ENCODE measurements at regions not wholly inside any gene's neighbourhood (a gene's known extent, or its start where the extent isn't known, plus 50 kb on each side); places are given as distances from the start of the nearest gene placed in this dataset.
A peak's percentile ranks its signal among the peaks of the same experiment; 100 is the strongest.

DNA sequence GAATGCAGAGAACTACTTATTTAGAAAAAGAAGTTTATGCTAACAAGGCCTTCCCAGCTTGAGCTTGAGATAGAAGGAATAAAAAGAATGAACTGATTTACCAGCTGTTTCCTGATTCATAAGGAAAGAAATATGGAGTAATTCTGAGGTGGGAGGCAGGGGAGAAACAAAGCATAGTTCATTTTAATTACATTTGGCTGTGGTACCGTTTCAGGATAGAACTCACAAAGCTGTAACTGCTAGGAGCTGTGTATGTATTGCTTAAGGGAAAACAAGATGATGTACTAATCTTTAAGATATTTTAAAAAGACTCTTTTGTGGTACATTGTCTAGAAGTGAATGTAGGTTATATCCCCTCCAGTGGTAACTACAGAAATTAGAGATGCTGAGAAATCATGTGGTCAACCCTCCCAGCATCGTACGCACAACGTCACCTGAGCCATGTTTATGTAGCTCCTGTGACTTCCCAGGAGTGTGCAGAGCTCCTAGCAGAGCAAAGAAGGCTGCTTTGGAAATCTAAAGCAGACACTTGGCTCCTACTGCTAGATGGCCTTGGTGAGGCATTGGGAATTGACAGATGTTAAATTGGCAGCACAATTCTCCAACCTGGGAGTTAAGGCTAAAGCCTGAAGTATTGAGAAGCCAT, 208.3 kb upstream of the VLDLR start:
- H3K4me3 ChIP-seq (ENCODE audit: control insufficient read depth, low read depth, low read length): no peak overlapping the region
- TF ChIP-seq, protein P1, sequence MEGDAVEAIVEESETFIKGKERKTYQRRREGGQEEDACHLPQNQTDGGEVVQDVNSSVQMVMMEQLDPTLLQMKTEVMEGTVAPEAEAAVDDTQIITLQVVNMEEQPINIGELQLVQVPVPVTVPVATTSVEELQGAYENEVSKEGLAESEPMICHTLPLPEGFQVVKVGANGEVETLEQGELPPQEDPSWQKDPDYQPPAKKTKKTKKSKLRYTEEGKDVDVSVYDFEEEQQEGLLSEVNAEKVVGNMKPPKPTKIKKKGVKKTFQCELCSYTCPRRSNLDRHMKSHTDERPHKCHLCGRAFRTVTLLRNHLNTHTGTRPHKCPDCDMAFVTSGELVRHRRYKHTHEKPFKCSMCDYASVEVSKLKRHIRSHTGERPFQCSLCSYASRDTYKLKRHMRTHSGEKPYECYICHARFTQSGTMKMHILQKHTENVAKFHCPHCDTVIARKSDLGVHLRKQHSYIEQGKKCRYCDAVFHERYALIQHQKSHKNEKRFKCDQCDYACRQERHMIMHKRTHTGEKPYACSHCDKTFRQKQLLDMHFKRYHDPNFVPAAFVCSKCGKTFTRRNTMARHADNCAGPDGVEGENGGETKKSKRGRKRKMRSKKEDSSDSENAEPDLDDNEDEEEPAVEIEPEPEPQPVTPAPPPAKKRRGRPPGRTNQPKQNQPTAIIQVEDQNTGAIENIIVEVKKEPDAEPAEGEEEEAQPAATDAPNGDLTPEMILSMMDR (conservative IDR thresholded peaks at IDR 0.05; ENCODE audit: control insufficient read depth, insufficient read depth, low read depth, low read length): no peak
- DNase-seq (ENCODE audit: low read depth): no peak

DNA sequence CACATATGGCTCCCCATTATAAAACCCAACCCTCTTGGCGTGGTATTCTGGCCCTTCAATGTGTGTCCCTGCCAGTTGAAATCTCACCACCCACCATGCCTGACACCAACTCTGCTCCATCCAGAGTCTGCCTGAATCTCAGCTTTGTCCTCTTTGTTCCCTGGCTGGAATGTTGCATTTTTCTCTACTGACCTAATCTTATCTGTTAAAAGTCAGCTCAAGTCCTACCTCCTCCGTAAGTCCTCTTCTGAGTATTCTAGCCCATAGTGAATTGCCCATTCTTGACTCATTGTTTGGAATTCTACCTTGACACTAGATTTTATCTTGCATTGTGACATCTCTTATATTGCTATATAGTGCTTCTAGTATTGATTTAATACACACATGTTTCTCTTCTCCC, 207.1 kb upstream of the VLDLR start:
- no peak for DNase-seq (ENCODE audit: low read depth)
- TF ChIP-seq, protein P1 (conservative IDR thresholded peaks at IDR 0.05; ENCODE audit: control insufficient read depth, insufficient read depth, low read depth, low read length): no peak
- no peak overlapping the region for H3K4me3 ChIP-seq (ENCODE audit: control insufficient read depth, low read depth, low read length)

DNA sequence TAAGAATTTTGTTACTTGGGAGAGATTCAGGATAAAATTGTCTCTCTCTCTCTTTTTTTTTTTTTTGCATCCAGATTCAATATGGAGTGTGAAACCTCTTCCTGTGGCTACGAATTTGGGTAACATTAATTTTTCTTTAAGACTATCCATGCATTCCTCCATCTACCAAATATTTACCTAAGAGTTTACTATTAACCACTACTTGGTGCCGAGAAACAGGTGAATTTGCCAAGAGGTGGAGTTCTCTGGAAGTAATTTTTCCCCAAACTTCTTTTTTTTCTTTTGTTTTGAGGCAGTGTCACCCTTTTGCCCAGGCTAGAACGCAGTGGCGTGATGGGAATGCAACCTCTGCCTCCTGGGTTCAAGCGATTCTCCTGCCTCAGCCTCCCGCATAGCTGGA, 206.3 kb upstream of the VLDLR start:
- DNase-seq (ENCODE audit: low read depth): no peak
- H3K4me3 ChIP-seq (ENCODE audit: control insufficient read depth, low read depth, low read length): no peak overlapping the region
- TF ChIP-seq, protein P1 (conservative IDR thresholded peaks at IDR 0.05; ENCODE audit: control insufficient read depth, insufficient read depth, low read depth, low read length): no peak

DNA sequence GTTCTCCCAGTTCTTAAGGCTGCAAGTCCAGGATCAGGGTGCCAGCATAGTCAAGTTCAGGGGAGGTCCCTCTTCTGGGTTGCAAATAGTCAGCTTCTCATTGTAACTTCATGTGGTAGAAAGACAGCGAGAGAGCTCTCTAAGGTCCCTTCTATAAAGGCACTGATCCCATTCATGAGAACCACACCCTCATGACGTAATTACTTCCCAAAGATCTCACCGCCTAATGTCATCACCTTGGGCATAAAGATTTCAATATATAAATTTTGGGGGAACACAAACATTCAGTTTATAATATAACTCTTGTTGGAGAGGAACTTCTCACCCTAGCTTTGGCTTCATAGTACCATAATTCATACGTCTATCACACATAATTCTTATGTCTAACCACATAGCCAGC, 203.9 kb upstream of the VLDLR start:
- H3K4me3 ChIP-seq (ENCODE audit: control insufficient read depth, low read depth, low read length): no peak overlapping the region
- TF ChIP-seq, protein P1 (conservative IDR thresholded peaks at IDR 0.05; ENCODE audit: control insufficient read depth, insufficient read depth, low read depth, low read length): no peak

DNA sequence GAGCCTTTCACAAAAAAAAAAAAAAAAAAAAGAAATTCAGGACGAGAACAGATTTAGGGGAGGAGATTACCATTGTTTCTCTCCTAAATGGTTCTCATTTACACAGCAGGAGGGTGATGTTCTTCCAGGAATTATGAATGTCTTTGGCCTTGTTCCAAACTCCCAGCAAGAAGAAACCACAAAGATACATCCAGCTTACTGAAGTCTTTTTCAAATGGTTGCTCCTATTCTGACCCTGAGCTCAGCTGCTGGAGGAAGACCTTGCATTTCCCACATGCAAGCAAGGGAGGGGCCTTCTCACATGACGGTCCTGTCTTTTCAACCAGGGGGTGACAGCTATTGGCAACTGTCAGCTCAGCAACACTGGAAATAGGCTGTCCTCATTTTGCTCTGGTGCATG, 203.0 kb upstream of the VLDLR start:
- peak; percentile 67 for DNase-seq (ENCODE audit: low read depth)
- TF ChIP-seq, protein P1 (conservative IDR thresholded peaks at IDR 0.05; ENCODE audit: control insufficient read depth, insufficient read depth, low read depth, low read length): no peak
- no peak overlapping the region for H3K4me3 ChIP-seq (ENCODE audit: control insufficient read depth, low read depth, low read length)

More for the DNA sequence above, 203.9 kb upstream of the VLDLR start:
- DNase-seq (ENCODE audit: low read depth): no peak

DNA sequence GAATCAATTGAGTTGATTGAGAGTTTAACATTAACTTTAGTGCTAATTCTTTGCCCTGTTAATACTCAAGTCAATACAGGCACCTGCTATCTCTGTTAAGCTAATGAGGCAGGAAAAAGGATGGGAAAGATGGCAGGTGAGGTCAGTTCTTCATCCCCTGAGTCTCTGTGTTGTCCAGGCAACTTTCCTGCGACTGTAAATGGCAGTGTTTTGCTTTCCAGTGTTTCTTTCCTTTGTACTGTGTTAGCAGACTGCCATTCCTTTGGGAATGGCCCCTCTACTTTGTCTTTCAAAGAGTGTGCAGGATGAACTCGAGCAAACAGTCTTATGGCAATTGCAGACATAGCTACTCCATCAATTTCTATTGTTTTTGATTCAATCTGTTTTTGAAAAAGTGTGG, 202.2 kb upstream of the VLDLR start:
- no peak overlapping the region for H3K4me3 ChIP-seq (ENCODE audit: control insufficient read depth, low read depth, low read length)
- DNase-seq (ENCODE audit: low read depth): no peak
- TF ChIP-seq, protein P1 (conservative IDR thresholded peaks at IDR 0.05; ENCODE audit: control insufficient read depth, insufficient read depth, low read depth, low read length): no peak

DNA sequence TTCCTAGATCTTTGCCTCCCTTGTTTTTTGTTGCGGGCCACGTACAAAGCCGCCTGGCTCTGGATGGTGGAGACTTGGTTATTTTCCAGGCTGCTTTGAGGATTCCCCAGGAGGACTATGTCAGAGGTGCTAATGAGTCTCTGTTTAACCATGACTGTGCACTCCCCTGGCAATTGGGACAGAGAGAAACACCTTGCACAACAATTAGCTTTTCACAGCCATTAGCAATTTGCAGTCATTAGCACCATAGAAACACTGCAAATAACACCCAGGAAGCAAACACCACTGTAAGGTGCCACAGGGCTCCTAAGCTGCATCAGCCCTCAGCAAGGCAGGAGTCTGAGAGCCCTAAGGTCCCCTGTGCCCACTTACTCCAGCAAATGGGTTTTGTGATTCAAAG, 201.0 kb upstream of the VLDLR start:
- no peak overlapping the region for H3K4me3 ChIP-seq (ENCODE audit: control insufficient read depth, low read depth, low read length)
- no peak for DNase-seq (ENCODE audit: low read depth)
- TF ChIP-seq, protein P1 (conservative IDR thresholded peaks at IDR 0.05; ENCODE audit: control insufficient read depth, insufficient read depth, low read depth, low read length): no peak
